ENCODE measurements at regions not wholly inside any gene's neighbourhood (a gene's known extent, or its start where the extent isn't known, plus 50 kb on each side); places are given as distances from the start of the nearest gene placed in this dataset.

- TF ChIP-seq POLR2A (IDR thresholded peaks at IDR 0.05) (no peak), EP300 (IDR thresholded peaks at IDR 0.05) (no peak), POLR2AphosphoS5 (IDR thresholded peaks at IDR 0.05) (no peak)
- TF ChIP-seq, protein P1, sequence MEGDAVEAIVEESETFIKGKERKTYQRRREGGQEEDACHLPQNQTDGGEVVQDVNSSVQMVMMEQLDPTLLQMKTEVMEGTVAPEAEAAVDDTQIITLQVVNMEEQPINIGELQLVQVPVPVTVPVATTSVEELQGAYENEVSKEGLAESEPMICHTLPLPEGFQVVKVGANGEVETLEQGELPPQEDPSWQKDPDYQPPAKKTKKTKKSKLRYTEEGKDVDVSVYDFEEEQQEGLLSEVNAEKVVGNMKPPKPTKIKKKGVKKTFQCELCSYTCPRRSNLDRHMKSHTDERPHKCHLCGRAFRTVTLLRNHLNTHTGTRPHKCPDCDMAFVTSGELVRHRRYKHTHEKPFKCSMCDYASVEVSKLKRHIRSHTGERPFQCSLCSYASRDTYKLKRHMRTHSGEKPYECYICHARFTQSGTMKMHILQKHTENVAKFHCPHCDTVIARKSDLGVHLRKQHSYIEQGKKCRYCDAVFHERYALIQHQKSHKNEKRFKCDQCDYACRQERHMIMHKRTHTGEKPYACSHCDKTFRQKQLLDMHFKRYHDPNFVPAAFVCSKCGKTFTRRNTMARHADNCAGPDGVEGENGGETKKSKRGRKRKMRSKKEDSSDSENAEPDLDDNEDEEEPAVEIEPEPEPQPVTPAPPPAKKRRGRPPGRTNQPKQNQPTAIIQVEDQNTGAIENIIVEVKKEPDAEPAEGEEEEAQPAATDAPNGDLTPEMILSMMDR (IDR thresholded peaks at IDR 0.05), result no peak
Observed at GRCh38 chr16:63592852-63593251, 1529.0 kb downstream of the CDH11 start.
